ENCODE measurements at regions not wholly inside any gene's neighbourhood (a gene's known extent, or its start where the extent isn't known, plus 50 kb on each side); places are given as distances from the start of the nearest gene placed in this dataset.
"Not testable (repeated sequence)": the region's sequence is repeated elsewhere in the genome, so short reads cannot be mapped to it uniquely, and the experiment has no call there.

GRCh38 chr2:89234818-89235466 is 543.5 kb downstream of the RPIA start:
- DNase-seq; ATAC-seq; intact Hi-C loops (cut with micrococcal nuclease): not testable (repeated sequence)

- DNase-seq; ATAC-seq; intact Hi-C loops (cut with micrococcal nuclease): not testable (repeated sequence)
Observed at GRCh38 chr2:89236832-89237450, 545.5 kb downstream of the RPIA start.

GRCh38 chr2:89237783-89238182 is 546.3 kb downstream of the RPIA start:
- intact Hi-C loops (cut with micrococcal nuclease); DNase-seq; ATAC-seq: not testable (repeated sequence)

GRCh38 chr2:89243114-89243700 is 551.7 kb downstream of the RPIA start:
- intact Hi-C loops (cut with micrococcal nuclease); DNase-seq: not testable (repeated sequence)
- ATAC-seq = peak; percentile 29

- ATAC-seq; intact Hi-C loops (cut with micrococcal nuclease); DNase-seq: not testable (repeated sequence)
Observed at GRCh38 chr2:89244407-89244806, 552.9 kb downstream of the RPIA start.

- DNase-seq; ATAC-seq; intact Hi-C loops (cut with micrococcal nuclease): not testable (repeated sequence)
Observed at GRCh38 chr2:89245478-89245877, 554.0 kb downstream of the RPIA start.

GRCh38 chr2:89246027-89246426 is 554.6 kb downstream of the RPIA start:
- DNase-seq; ATAC-seq; intact Hi-C loops (cut with micrococcal nuclease): not testable (repeated sequence)

GRCh38 chr2:89246620-89247019 is 555.1 kb downstream of the RPIA start:
- ATAC-seq; DNase-seq; intact Hi-C loops (cut with micrococcal nuclease): not testable (repeated sequence)

- intact Hi-C loops (cut with micrococcal nuclease); DNase-seq; ATAC-seq: not testable (repeated sequence)
Observed at GRCh38 chr2:89255013-89255412, 563.5 kb downstream of the RPIA start.

- DNase-seq; intact Hi-C loops (cut with micrococcal nuclease); ATAC-seq: not testable (repeated sequence)
Observed at GRCh38 chr2:89273443-89273842, 582.0 kb downstream of the RPIA start.

- ATAC-seq; intact Hi-C loops (cut with micrococcal nuclease); DNase-seq: not testable (repeated sequence)
Observed at GRCh38 chr2:89280536-89280935, 589.1 kb downstream of the RPIA start.

GRCh38 chr2:89286448-89287080 is 595.1 kb downstream of the RPIA start:
- ATAC-seq; DNase-seq; intact Hi-C loops (cut with micrococcal nuclease): not testable (repeated sequence)

- intact Hi-C loops (cut with micrococcal nuclease); ATAC-seq; DNase-seq: not testable (repeated sequence)
Observed at GRCh38 chr2:89287084-89287483, 595.6 kb downstream of the RPIA start.

GRCh38 chr2:89291717-89292298 is 600.3 kb downstream of the RPIA start:
- ATAC-seq; intact Hi-C loops (cut with micrococcal nuclease); DNase-seq: not testable (repeated sequence)

GRCh38 chr2:89293399-89293798 is 601.9 kb downstream of the RPIA start:
- ATAC-seq; DNase-seq; intact Hi-C loops (cut with micrococcal nuclease): not testable (repeated sequence)

GRCh38 chr2:89294335-89294734 is 602.9 kb downstream of the RPIA start:
- intact Hi-C loops (cut with micrococcal nuclease); ATAC-seq; DNase-seq: not testable (repeated sequence)

GRCh38 chr2:89296820-89297398 is 605.4 kb downstream of the RPIA start:
- ATAC-seq; DNase-seq; intact Hi-C loops (cut with micrococcal nuclease): not testable (repeated sequence)

GRCh38 chr2:89299196-89299595 is 607.7 kb downstream of the RPIA start:
- intact Hi-C loops (cut with micrococcal nuclease); ATAC-seq; DNase-seq: not testable (repeated sequence)

- ATAC-seq; intact Hi-C loops (cut with micrococcal nuclease); DNase-seq: not testable (repeated sequence)
Observed at GRCh38 chr2:89305623-89306022, 614.1 kb downstream of the RPIA start.
